ENCODE measurements at regions not wholly inside any gene's neighbourhood (a gene's known extent, or its start where the extent isn't known, plus 50 kb on each side); places are given as distances from the start of the nearest gene placed in this dataset.

- no peak for TF ChIP-seq CTCF (IDR thresholded peaks at IDR 0.05)
- TF ChIP-seq POLR2A (IDR thresholded peaks at IDR 0.05) = no peak
These were observed 152.0 kb downstream of the CEBPB start for GRCh38 chr20:50342638-50343102.

All from right lobe of liver (tissue), 4 donors.